A549 (cell line): ENCODE measurements at regions not wholly inside any gene's neighbourhood (a gene's known extent, or its start where the extent isn't known, plus 50 kb on each side); places are given as distances from the start of the nearest gene placed in this dataset.

ENCODE experiments used
- ATAC-seq, 2 experiments: fragments of 200-7000 bp in 1 of 2; fragments of >200 bp in 1 of 2; cut with Nextera tagmentation in 1 of 2; cut with Tn5 transposase in 1 of 2; 3 replicates each; pipeline versions ENCODE4 v1.8.0 to v1.9.1; 2018 to 2020; ENCODE audit warnings: mild to moderate bottlenecking in 1 of 2, moderate library complexity in 1 of 2
- CTCF ChIA-PET: fragments of 300-600 bp; sonication (Branson Sonifier 250); formaldehyde crosslinking; extraction: SDS; loops from one replicate; lab custom pipeline; 2021; ENCODE audit warnings: antibody characterized with exemption, inconsistent platforms; lab: Yijun Ruan, JAX
- POLR2A ChIA-PET: fragments of 350-600 bp; formaldehyde crosslinking; extraction: SDS; loops from one replicate; lab custom pipeline; 2021; ENCODE audit warnings: antibody characterized with exemption, inconsistent platforms; lab: Yijun Ruan, JAX
- DNase-seq, 2 experiments: peaks; one replicate each; pipeline versions ENCODE4 v3.0.0 to v3.0.0-alpha.2; 2011 to 2016; ENCODE audit warnings: low read depth in 1 of 2, low spot score in 1 of 2
- FAIRE-seq: peaks from 2 replicates; lab custom pipeline; 2011; peaks lifted over from hg19 to GRCh38; lab: Jason Lieb, UNC
- H3K27ac ChIP-seq, 2 experiments: fragments of >200 bp; sonication (Bioruptor Twin); formaldehyde crosslinking; 3 replicates each; pipeline ENCODE4 v1.5.1; 2016 to 2017
- H3K4me1 ChIP-seq: fragments of >200 bp; sonication (Bioruptor Twin); formaldehyde crosslinking; 3 replicates; pipeline ENCODE4 v1.6.1; 2016
- H3K4me2 ChIP-seq: fragments of >200 bp; sonication (Bioruptor Twin); formaldehyde crosslinking; 3 replicates; pipeline ENCODE4 v1.6.1; 2016
- H3K4me3 ChIP-seq: fragments of >200 bp; sonication (Bioruptor Twin); formaldehyde crosslinking; 3 replicates; pipeline ENCODE4 v1.5.1; 2016
- H3K9me3 ChIP-seq: fragments of >200 bp; sonication (Bioruptor Twin); formaldehyde crosslinking; 3 replicates; pipeline ENCODE4 v1.6.1; 2016
- CBX8 ChIP-seq: fragments of 200-600 bp; sonication (generic); IDR thresholded peaks from 2 replicates; pipeline ENCODE4 v1.6.1; 2016
- CEBPB ChIP-seq, 2 experiments: fragments of >200 bp in 1 of 2; sonication (Bioruptor Twin) in 1 of 2; formaldehyde crosslinking in 1 of 2; IDR thresholded peaks; 2 replicates each; pipeline ENCODE4 v1.6.1; 2012 to 2016
- CHD2 ChIP-seq: fragments of 150-350 bp; IDR thresholded peaks from 2 replicates; pipeline ENCODE4 v1.6.1; 2014; ENCODE audit warnings: low read length; ENCODE audit not compliant: partially characterized antibody
- EP300 ChIP-seq, 2 experiments: fragments of >200 bp; sonication (Bioruptor Twin); formaldehyde crosslinking; IDR thresholded peaks; 2 replicates in 1 of 2; 3 replicates in 1 of 2; pipeline ENCODE4 v1.6.1; 2016 to 2017
- FOSB ChIP-seq: fragments of 250-450 bp; sonication (Bioruptor Pico); IDR thresholded peaks from 2 replicates; pipeline ENCODE4 v1.5.0; 2020; ENCODE audit warnings: mild to moderate bottlenecking, moderate library complexity
- FOSL2 ChIP-seq, 2 experiments: fragments of 450-650 bp in 1 of 2; fragments of >200 bp in 1 of 2; sonication (Bioruptor Twin) in 1 of 2; formaldehyde crosslinking; IDR thresholded peaks; 2 replicates each; pipeline versions ENCODE4 v1.5.0 to v1.6.1; 2016 to 2020; ENCODE audit warnings: mild to moderate bottlenecking in 1 of 2, moderate library complexity in 1 of 2
- FOXS1 ChIP-seq: fragments of 250-450 bp; sonication (Bioruptor Pico); IDR thresholded peaks from 2 replicates; pipeline ENCODE4 v1.5.0; 2020; ENCODE audit warnings: mild to moderate bottlenecking, moderate library complexity
- GATA3 ChIP-seq: IDR thresholded peaks from 2 replicates; pipeline ENCODE4 v1.6.1; 2012; ENCODE audit warnings: borderline replicate concordance
- HDAC2 ChIP-seq: fragments of 200-600 bp; sonication (generic); IDR thresholded peaks from 2 replicates; pipeline ENCODE4 v1.6.1; 2016
- HEYL ChIP-seq: fragments of 250-450 bp; sonication (Bioruptor Pico); IDR thresholded peaks from 2 replicates; pipeline ENCODE4 v1.8.0; 2021; ENCODE audit warnings: mild to moderate bottlenecking, moderate library complexity
- HOXA7 ChIP-seq: fragments of 250-450 bp; sonication (Bioruptor Pico); IDR thresholded peaks from 2 replicates; pipeline ENCODE4 v1.5.0; 2020; ENCODE audit warnings: mild to moderate bottlenecking, moderate library complexity
- HOXB13 ChIP-seq: fragments of 250-450 bp; sonication (Bioruptor Pico); IDR thresholded peaks from 2 replicates; pipeline ENCODE4 v1.5.0; 2020; ENCODE audit warnings: low read depth, mild to moderate bottlenecking, moderate library complexity
- HOXB5 ChIP-seq: fragments of 250-450 bp; sonication (Bioruptor Pico); IDR thresholded peaks from 2 replicates; pipeline ENCODE4 v1.5.0; 2020; ENCODE audit warnings: mild to moderate bottlenecking, moderate library complexity
- JUNB ChIP-seq: fragments of >200 bp; sonication (Bioruptor Twin); formaldehyde crosslinking; IDR thresholded peaks from 2 replicates; pipeline ENCODE4 v1.6.1; 2016
- KDM5A ChIP-seq: fragments of 200-600 bp; sonication (generic); IDR thresholded peaks from 2 replicates; pipeline ENCODE4 v1.6.1; 2016; ENCODE audit warnings: antibody characterized with exemption, mild to moderate bottlenecking
- MAFK ChIP-seq: fragments of 450-650 bp; IDR thresholded peaks from 2 replicates; pipeline ENCODE4 v1.6.1; 2014; ENCODE audit not compliant: partially characterized antibody
- NR3C1 ChIP-seq: fragments of >200 bp; sonication (Bioruptor Twin); formaldehyde crosslinking; IDR thresholded peaks from 3 replicates; pipeline ENCODE4 v1.6.1; 2017
- POLR2AphosphoS2 ChIP-seq: conservative IDR thresholded peaks from 2 replicates; pipeline ENCODE4 v1.6.1; 2012; ENCODE audit warnings: low read length, improper control_type of control experiment, inconsistent platforms
- RARB ChIP-seq: fragments of 250-450 bp; sonication (Bioruptor Pico); IDR thresholded peaks from 2 replicates; pipeline ENCODE4 v1.8.0; 2021; ENCODE audit warnings: mild to moderate bottlenecking, moderate library complexity
- TP53 ChIP-seq: fragments of 250-450 bp; sonication (Bioruptor Pico); IDR thresholded peaks from 2 replicates; pipeline ENCODE4 v1.5.0; 2021; ENCODE audit warnings: mild to moderate bottlenecking, moderate library complexity
- ZC3H11A ChIP-seq: fragments of 450-650 bp; IDR thresholded peaks from 2 replicates; pipeline ENCODE4 v1.6.1; 2014; ENCODE audit warnings: antibody characterized with exemption, mild to moderate bottlenecking
- ZFP36 ChIP-seq: fragments of 450-650 bp; IDR thresholded peaks from 2 replicates; pipeline ENCODE4 v1.6.1; 2014; ENCODE audit warnings: borderline replicate concordance; ENCODE audit not compliant: partially characterized antibody
- ZNF302 ChIP-seq: fragments of 250-450 bp; sonication (Bioruptor Pico); IDR thresholded peaks from 2 replicates; pipeline ENCODE4 v1.9.0; 2021; ENCODE audit warnings: inconsistent platforms, mild to moderate bottlenecking, moderate library complexity
- WGBS: methylation state at CpG from one replicate; pipeline ENCODE4 v1.1.6; 2017; ENCODE audit errors: missing lambda C conversion rate; 5-methylcytosine and 5-hydroxymethylcytosine counted together
- TF ChIP-seq, protein P1 (sequence below): fragments of 250-450 bp; sonication (Bioruptor Pico); IDR thresholded peaks from 2 replicates; pipeline ENCODE4 v1.5.0; 2021; ENCODE audit warnings: mild to moderate bottlenecking, moderate library complexity, borderline replicate concordance
- TF ChIP-seq, protein P2 (sequence below): IDR thresholded peaks from 2 replicates; pipeline ENCODE4 v1.6.1; 2012

DNA sequence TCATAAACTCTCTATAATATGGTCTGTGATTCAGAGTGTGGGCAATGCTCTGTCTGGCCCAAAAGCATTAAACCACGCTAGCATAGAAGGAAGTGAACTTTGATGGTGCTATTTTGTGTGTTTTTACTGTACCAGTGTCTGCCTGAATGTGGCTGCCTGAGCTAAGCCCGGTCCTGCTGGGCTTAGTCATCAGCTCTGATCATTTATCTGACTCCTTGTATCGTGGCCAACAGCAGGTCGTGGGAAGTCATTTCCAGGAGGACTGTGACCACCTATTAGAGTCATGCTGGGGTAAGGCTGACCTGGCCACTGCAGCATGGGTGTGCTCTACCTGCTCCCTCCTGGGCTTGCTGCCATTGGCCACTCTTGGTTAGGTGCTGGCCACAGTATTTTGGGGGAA, 239.1 kb upstream of the CEP162 start (continued):
- peak; percentile 37; the same call in 1 of the 2 replicates for TF ChIP-seq FOSL2 (IDR thresholded peaks at IDR 0.05)
- peak; percentile 67 for TF ChIP-seq FOSL2 (CRISPR knock-in tag; IDR thresholded peaks at IDR 0.05)
- TF ChIP-seq CBX8, result no peak
- TF ChIP-seq ZFP36, result no peak
- TF ChIP-seq HOXB13 (CRISPR knock-in tag), result no peak
- no peak for TF ChIP-seq NR3C1
- TF ChIP-seq JUNB, result peak; percentile 44; the same call in 1 of the 2 replicates

DNA sequence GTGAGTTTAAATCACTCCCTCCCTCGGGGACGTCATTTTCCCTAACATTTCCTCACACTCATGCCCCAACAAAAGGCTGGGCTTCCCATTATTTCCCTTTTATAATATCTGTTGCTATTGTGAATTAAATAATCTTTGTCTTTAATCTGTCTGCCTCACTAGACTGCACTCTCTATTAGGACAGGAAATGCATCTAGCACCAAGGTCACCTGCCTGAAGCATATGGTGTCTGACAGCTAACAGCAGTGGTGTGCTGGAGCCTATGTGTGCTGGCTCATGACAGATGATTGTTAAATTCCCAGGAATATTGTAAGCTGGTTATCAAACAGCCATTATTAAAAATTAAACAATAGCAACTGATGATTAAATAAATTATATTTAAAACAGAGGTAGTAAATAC, 237.0 kb upstream of the CEP162 start:
- Histone ChIP-seq H3K4me3 (no peak overlapping the region), H3K4me1 (peaks cover 36% of the 10 kb centered on the region), H3K4me2 (no peak overlapping the region), H3K9me3 (no peaks in the 10 kb centered on the region), H3K27ac (no peak overlapping the region)
- CTCF ChIA-PET, result interaction anchor here (0.9 kb wide), 1 partner anchor 40 kb away, joined by 4 read pairs; no protein-coding TSS in a partner anchor
- POLR2A ChIA-PET, result no interaction called here
- FAIRE-seq (no peak), DNase-seq (no peak), ATAC-seq (no peak)
- TF ChIP-seq KDM5A (no peak), GATA3 (no peak)
- WGBS, result 91% methylated on average over 2 of the region's 2 CpGs

DNA sequence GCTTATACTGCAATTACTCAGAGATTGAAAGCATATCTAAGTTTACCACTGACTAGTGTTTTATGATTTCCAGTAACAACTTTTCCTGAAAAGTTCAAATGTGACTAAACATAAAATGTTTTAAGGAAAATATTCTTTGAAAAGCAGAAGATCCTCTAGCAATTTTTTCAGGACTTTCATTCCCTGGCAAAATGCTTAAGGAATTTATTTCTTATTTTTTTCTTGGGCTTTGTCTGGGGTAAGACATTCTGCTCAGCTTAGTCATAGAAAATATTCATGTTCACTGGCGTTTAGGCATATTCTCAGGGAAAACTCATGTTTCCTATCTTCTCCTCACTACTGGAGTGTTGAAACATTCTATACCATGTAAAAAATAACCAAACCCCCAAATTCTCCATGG, 235.3 kb upstream of the CEP162 start:
- ChIA-PET CTCF (no interaction called here), POLR2A (no interaction called here)
- no peak overlapping the region for H3K4me3 ChIP-seq
- no peaks in the 10 kb centered on the region for H3K9me3 ChIP-seq
- peak overlapping the region; percentile 42 for H3K4me2 ChIP-seq
- H3K27ac ChIP-seq, result peak overlapping the region; percentile 2 to 46; a peak in 1 of 6 replicates
- 5% methylated on average over 1 of the region's 1 CpG for WGBS
- peaks cover 31% of the 10 kb centered on the region for H3K4me1 ChIP-seq
- DNase-seq (no peak), ATAC-seq (no peak), FAIRE-seq (no peak)
- TF ChIP-seq MAFK, result no peak
- TF ChIP-seq EP300 (IDR thresholded peaks at IDR 0.05), result no peak
- no peak for TF ChIP-seq ZC3H11A
- TF ChIP-seq CHD2, result no peak
- no peak for TF ChIP-seq ZNF302 (CRISPR knock-in tag)
- no peak for TF ChIP-seq FOSB (CRISPR knock-in tag)
- TF ChIP-seq HOXB5 (CRISPR knock-in tag), result no peak
- TF ChIP-seq CEBPB (IDR thresholded peaks at IDR 0.05), result no peak
- TF ChIP-seq HOXA7 (CRISPR knock-in tag), result no peak
- TF ChIP-seq NR3C1, result no peak

- DNase-seq (no peak), ATAC-seq (no peak), FAIRE-seq (no peak)
- CTCF ChIA-PET, result no interaction called here
- Histone ChIP-seq H3K9me3 (no peaks in the 10 kb centered on the region), H3K4me2 (no peak overlapping the region), H3K4me1 (peaks cover 20% of the 10 kb centered on the region), H3K4me3 (no peak overlapping the region), H3K27ac (no peak overlapping the region)
- WGBS, result 89% methylated on average over 4 of the region's 4 CpGs
- POLR2A ChIA-PET, result no interaction called here
- TF ChIP-seq, protein P1, sequence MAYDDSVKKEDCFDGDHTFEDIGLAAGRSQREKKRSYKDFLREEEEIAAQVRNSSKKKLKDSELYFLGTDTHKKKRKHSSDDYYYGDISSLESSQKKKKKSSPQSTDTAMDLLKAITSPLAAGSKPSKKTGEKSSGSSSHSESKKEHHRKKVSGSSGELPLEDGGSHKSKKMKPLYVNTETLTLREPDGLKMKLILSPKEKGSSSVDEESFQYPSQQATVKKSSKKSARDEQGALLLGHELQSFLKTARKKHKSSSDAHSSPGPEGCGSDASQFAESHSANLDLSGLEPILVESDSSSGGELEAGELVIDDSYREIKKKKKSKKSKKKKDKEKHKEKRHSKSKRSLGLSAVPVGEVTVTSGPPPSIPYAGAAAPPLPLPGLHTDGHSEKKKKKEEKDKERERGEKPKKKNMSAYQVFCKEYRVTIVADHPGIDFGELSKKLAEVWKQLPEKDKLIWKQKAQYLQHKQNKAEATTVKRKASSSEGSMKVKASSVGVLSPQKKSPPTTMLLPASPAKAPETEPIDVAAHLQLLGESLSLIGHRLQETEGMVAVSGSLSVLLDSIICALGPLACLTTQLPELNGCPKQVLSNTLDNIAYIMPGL, result no peak
- TF ChIP-seq HEYL (no peak), CBX8 (no peak), POLR2AphosphoS2 (no peak), FOXS1 (CRISPR knock-in tag) (no peak), TP53 (CRISPR knock-in tag) (no peak), HDAC2 (no peak), RARB (CRISPR knock-in tag) (no peak), ZFP36 (no peak)
- TF ChIP-seq, protein P2, sequence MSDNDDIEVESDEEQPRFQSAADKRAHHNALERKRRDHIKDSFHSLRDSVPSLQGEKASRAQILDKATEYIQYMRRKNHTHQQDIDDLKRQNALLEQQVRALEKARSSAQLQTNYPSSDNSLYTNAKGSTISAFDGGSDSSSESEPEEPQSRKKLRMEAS, result no peak
These were observed 234.0 kb upstream of the CEP162 start for GRCh38 chr6:84461461-84461860.
